EH (cell line): ENCODE measurements at regions not wholly inside any gene's neighbourhood (a gene's known extent, or its start where the extent isn't known, plus 50 kb on each side); places are given as distances from the start of the nearest gene placed in this dataset.
A peak's percentile ranks its signal among the peaks of the same experiment; 100 is the strongest.

Experiments used
- DNase-seq: peaks from one replicate; pipeline ENCODE4 v3.0.0-alpha.2; 2015; ENCODE audit warnings: low read depth

GRCh38 chr5:56513141-56513540 is 280.0 kb upstream of the ANKRD55 start:
- DNase-seq: no peak

DNA sequence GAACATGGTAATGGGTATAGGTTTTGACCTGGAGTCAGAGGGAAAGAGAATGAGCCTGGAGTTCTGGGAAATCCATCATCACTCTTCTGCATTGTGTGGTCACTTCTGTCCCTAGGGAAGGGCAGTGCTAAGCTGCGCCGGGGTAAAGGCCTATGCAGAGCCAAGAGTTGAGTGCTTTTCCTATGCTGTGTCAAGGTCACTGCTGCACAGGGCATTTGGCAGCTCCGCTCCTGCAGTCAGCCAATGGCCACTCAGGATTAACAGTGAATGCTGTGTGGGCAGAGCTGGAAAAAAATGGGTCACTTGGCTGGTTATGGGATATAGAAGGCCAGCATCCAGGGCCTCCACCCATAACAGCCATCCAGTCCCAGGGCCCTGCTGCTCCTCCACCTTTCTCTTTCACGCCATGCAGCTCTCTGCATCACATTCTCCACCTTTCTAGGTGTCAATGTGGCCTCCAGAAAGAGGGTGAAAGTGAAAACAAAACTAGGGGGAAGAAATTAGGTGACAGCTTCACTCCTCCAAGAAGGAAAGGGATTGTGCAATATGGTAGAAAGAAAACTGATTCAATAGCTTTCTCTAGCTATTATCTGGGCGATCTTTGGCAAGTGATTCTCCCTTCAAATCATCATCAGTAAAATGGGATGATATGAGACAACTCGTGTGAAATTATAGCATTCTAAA is 279.3 kb upstream of the ANKRD55 start:
- DNase-seq: no peak

DNA sequence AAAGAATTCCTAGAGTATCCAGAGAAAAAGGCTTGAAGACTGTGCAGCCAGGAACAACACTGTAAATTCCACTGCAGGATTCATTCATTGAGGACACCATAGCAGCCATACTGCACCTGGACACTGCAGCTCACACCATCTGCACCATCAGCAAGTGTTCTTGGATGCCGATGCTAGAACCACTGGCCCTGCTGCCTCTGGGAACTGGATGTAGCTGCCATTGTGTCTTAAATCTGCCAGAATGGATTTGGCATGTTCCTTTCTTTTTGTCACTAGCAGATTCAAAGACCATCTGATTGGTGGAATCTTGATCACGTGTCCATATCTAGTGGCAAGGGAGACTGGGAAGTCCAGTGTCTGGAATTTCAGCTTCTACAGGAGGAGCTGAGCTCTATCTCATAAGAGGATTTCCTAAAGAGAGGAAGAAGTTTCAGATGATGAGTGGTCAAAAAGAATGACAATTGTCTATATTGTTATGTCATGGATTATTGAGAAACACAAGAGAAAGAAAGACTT is 278.3 kb upstream of the ANKRD55 start:
- DNase-seq: no peak

DNA sequence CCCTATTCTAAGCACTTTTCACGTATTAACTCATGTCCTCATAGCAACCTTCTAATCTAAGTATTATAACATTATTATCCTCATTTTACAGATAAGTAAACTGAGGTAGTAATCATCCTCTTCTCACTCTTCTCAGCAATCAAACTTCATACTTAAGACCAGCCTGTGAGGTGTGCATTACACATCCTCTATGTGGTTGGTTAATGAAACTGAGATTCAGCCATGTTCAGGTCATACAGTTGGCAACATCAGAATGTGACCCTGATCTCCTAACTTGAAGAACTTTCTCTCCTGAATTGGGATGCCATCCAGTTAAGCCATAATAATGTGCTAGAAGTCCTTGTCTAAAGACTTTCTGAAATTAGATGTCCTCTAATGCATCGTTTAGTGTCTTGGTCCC is 275.1 kb upstream of the ANKRD55 start:
- no peak for DNase-seq

GRCh38 chr5:56507351-56507930 is 274.3 kb upstream of the ANKRD55 start:
- no peak for DNase-seq

DNA sequence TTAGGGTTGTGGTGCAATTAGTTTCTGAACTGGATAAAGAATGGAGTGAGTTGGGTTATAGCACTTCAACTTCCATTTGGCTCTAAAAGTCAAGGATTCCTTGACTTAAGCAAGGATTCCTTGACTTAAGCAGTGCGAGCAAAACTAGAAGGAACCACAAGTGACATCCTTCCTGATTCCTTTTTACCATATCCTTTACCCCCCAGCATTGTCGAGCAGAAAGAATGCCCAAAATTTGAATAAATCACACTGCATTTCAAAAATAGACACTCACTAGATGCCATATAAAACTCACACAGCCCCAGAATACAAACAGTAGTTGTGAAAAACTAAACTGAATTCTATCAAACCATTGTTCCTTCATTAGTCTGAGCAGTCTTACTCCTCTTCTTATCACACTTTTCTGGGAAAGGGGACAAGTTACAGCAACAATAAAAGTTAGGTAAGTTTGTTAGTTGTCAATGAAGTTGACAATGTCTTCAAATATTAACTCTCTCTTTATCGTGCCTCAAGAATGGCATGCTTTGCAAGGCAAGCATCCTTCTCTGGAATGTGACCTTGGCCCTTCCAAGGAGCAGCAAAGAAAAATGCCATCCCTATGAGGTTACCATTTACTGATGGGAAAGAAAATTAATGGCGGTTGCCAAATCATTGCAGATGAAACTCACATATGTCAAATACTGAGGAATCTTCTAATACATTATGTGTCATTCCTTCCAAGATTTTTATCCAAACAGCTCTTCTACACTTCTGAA is 273.3 kb upstream of the ANKRD55 start:
- peak; percentile 92 for DNase-seq

GRCh38 chr5:56503929-56504328 is 270.8 kb upstream of the ANKRD55 start:
- no peak for DNase-seq

- no peak for DNase-seq
Observed at GRCh38 chr5:56501781-56502557, 268.8 kb upstream of the ANKRD55 start.

- no peak for DNase-seq
Observed at GRCh38 chr5:56499901-56500300, 266.8 kb upstream of the ANKRD55 start.

GRCh38 chr5:56499491-56499890 is 266.4 kb upstream of the ANKRD55 start:
- DNase-seq: no peak

DNA sequence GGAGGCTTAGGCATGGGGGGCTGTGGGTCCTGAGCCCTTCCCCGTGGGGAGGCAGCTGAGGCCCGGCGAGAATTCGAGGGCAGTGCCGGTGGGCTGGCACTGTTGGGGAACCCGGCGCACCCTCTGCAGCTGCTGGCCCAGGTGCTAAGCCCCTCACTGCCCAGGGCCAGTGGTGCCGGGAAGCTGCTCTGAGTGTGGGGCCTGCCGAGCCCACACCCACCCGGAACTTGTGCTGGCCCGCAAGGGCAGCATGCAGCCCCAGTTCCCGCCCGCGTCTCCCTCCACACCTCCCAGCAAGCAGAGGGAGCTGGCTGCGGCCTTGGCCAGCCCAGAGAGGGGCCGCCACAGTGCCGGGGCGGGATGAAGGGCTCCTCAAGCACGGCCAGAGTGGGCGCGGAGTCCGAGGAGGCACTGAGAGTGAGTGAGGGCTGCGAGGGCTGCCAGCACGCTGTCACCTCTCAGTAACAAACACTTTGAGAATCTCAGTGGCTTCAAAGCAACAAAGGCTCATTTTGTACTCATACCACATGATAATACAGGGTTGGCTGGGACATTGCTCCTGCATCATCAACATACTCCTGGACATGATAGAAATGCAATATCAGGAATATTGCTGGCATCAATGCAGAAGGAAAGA is 265.7 kb upstream of the ANKRD55 start:
- DNase-seq: no peak

DNA sequence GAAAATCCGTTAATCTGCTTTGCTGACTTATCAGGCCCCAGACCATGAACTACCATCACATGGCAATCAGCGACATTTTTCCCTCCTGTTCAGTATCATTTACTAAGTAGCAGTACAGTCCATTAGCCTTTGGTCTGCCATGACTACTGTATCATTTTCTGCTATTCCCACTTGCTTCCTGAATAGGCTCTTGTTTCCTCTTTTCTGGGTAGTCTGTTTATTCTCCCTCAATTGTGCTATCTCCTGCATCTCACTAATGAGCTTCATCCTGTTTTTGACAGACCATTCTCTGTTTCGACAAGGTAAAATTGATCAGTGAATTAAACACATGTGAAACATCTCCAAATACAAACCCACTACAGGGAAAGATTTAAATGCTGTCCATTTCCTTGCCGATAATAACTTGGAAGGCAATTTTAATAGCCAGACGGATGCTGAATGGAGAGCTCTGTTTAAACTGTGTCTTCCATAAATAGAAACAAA is 263.5 kb upstream of the ANKRD55 start:
- DNase-seq: peak; percentile 29

- peak; percentile 87 for DNase-seq
Observed at GRCh38 chr5:56494300-56494731, 261.2 kb upstream of the ANKRD55 start.

DNA sequence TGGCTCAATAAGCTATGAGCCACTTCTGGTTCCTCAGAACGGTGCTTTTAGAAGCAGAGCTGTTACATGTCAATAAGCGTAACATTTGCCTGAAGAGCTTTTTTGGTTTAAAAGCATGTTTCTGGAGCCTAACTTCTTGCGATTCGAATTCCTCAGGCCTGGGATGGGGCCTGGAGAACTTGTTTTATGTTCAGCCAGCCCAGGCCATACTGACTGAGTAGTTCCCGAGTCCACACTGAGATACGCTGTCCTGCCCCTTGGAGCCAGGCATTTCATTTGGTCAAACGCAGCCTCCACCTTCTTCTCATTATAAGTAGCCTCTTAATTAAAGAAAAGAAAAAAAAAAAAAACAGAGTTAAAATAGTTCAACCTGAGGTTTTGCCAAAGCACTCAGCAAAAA is 260.6 kb upstream of the ANKRD55 start:
- DNase-seq: no peak

DNA sequence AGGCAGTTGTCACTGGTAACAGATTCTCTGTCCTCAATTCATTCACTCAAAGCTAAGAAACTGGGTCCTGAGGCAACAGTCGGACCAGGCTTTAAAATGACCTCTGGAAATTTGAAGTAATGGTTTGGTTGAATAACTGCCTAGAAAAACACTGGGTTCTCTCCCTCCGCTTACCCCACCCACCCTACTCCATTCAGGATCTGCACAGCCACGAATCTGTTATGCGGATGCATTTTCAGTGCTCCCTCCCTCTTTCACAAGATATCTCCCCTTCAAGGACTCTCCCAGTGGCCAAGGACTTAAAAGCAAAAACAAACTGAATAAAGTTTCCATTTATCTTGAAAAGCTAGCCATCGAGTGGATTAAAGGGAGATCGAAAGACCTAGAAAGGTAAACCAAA is 260.2 kb upstream of the ANKRD55 start:
- no peak for DNase-seq

DNA sequence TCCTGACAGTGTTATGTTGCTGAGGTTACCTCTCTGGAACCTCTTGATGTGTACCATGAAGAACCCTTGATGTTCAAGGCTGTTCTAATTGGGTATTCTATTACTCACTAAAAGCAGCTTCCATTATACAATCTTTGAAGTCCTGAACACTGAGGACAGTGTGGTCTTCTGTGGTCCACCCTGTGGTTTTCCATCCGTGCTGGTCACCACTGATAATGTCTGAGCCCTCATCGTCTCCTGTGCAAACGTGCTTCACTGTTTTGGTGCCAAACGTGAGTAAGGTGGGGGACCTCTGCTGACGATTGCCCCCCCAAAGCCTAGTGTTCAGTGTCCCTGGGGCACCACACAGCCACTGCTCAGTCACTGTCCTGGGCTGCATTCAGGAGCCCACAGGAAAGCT is 259.7 kb upstream of the ANKRD55 start:
- no peak for DNase-seq

DNA sequence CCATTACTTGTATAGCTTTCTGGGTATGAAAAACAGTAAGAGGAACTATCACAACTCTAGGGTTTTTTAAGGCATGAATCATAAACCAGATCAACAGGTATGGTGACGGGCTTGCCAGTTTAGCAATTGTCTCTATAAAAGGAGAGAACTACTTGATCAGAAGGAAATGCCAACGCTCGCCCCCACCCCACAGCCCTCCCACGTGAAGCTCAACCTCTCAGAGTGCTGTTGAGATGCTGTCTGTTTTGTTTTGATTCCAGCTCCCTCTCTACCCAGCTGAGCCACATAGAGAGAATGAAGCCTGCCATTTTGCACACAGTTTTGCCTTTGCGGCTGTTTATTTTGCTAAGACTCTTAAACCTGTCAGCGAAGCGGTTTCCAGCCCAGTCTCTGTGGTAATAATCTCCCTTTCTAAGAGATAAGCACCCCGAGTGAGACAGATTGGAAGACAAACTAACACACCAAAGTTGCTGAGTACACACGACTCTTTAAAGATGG is 257.9 kb upstream of the ANKRD55 start:
- no peak for DNase-seq

DNA sequence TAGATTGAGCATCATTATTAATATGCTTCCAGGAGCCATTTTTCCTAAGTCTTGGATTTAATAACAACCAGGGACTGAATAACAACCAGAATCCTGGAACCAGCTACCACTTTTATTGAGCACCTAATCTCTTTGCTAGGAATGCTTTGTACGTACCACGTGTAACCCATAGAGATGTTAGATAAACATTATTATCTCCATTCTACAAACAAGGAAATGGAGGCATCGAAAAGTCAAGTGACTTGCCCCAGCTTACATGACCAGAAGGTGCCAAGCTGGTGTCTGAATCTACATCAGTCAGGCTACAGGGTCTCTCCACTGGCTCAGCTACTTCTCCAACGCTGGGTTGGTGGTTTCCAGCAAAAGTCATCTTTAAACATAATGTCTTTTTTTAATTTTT is 256.1 kb upstream of the ANKRD55 start:
- no peak for DNase-seq

GRCh38 chr5:56487528-56488115 is 254.5 kb upstream of the ANKRD55 start:
- DNase-seq: no peak

DNA sequence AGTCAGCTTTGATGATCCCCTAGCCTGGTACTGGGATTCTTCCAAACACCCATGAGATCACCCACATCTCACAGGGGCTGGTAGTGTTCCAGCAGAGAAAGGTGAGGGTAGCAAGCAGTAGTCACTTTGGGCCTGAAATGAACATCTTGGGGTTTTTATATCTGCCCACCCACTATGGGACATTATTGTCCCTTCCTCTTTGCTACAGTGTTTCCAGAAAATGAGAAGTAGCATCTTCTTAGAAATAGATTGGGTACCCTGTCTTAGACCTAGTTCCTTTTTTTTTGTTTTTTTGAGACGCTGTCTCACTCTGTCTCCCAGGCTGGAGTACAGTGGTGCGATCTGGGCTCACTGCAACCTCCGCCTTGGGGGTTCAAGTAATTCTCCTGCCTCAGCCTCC is 249.2 kb upstream of the ANKRD55 start:
- no peak for DNase-seq
